ENCODE measurements at regions not wholly inside any gene's neighbourhood (a gene's known extent, or its start where the extent isn't known, plus 50 kb on each side); places are given as distances from the start of the nearest gene placed in this dataset.
"Not testable (repeated sequence)": the region's sequence is repeated elsewhere in the genome, so short reads cannot be mapped to it uniquely, and the experiment has no call there.

GRCh38 chr2:237218756-237219155 lies 133.1 kb downstream of the COPS8 start:
- DNase-seq: no peak

- no peak for DNase-seq
Observed at GRCh38 chr2:237219826-237220225, 134.1 kb downstream of the COPS8 start.

GRCh38 chr2:237221443-237221842 lies 135.8 kb downstream of the COPS8 start:
- no peak for DNase-seq

GRCh38 chr2:237222178-237222577 lies 136.5 kb downstream of the COPS8 start:
- no peak for DNase-seq

GRCh38 chr2:237222601-237223041 lies 136.9 kb downstream of the COPS8 start:
- DNase-seq: no peak

GRCh38 chr2:237223201-237223861 lies 137.6 kb downstream of the COPS8 start:
- DNase-seq: no peak

- no peak for DNase-seq
Observed at GRCh38 chr2:237227190-237227589, 141.5 kb downstream of the COPS8 start.

GRCh38 chr2:237227592-237228280 lies 142.0 kb downstream of the COPS8 start:
- DNase-seq: peak; percentile 10 to 35

- DNase-seq: no peak
Observed at GRCh38 chr2:237228281-237228625, 142.6 kb downstream of the COPS8 start.

GRCh38 chr2:237229905-237230304 lies 144.2 kb downstream of the COPS8 start:
- DNase-seq: no peak

GRCh38 chr2:237230355-237230754 lies 144.7 kb downstream of the COPS8 start:
- no peak for DNase-seq

- DNase-seq: no peak
Observed at GRCh38 chr2:237231593-237231992, 145.9 kb downstream of the COPS8 start.

- DNase-seq: no peak
Observed at GRCh38 chr2:237232166-237232565, 146.5 kb downstream of the COPS8 start.

- no peak for DNase-seq
Observed at GRCh38 chr2:237234268-237234667, 148.6 kb downstream of the COPS8 start.

GRCh38 chr2:237235383-237236095 lies 149.8 kb downstream of the COPS8 start:
- DNase-seq: no peak

GRCh38 chr2:237236188-237236587 lies 150.5 kb downstream of the COPS8 start:
- no peak for DNase-seq

- DNase-seq: no peak
Observed at GRCh38 chr2:237238249-237238648, 152.6 kb downstream of the COPS8 start.

GRCh38 chr2:237240252-237240651 lies 154.6 kb downstream of the COPS8 start:
- DNase-seq: no peak

GRCh38 chr2:237240868-237241267 lies 155.2 kb downstream of the COPS8 start:
- not testable (repeated sequence) for DNase-seq

- peak in 1 of 2 donors; percentile 43 for DNase-seq
Observed at GRCh38 chr2:237242091-237242536, 156.4 kb downstream of the COPS8 start.

- DNase-seq: no peak
Observed at GRCh38 chr2:237243487-237243886, 157.8 kb downstream of the COPS8 start.

GRCh38 chr2:237244178-237244577 lies 158.5 kb downstream of the COPS8 start:
- no peak for DNase-seq

- DNase-seq: peak; percentile 24 to 35
Observed at GRCh38 chr2:237244976-237245646, 159.4 kb downstream of the COPS8 start.

All from inflammatory macrophage treated with lipopolysaccharide for 1 hour (primary cell).